GM19452 (cell line): ENCODE measurements at regions not wholly inside any gene's neighbourhood (a gene's known extent, or its start where the extent isn't known, plus 50 kb on each side); places are given as distances from the start of the nearest gene placed in this dataset.

Experiments
- ATAC-seq: cut with Tn5 transposase; IDR thresholded peaks from one replicate; pipeline ENCODE4 v1.9.1; 2021; ENCODE audit not compliant: unreplicated experiment

GRCh38 chr12:125738211-125738610, 673.0 kb downstream of the AACS start:
- no peak for ATAC-seq

- no peak for ATAC-seq
These were observed 677.2 kb downstream of the AACS start for GRCh38 chr12:125742413-125742812.

GRCh38 chr12:125744201-125744600, 679.0 kb downstream of the AACS start:
- ATAC-seq = no peak

- ATAC-seq = no peak
These were observed 690.3 kb downstream of the AACS start for GRCh38 chr12:125755512-125755911.

GRCh38 chr12:125766091-125766490, 700.9 kb downstream of the AACS start:
- no peak for ATAC-seq

GRCh38 chr12:125772403-125772802, 707.2 kb downstream of the AACS start:
- no peak for ATAC-seq

DNA sequence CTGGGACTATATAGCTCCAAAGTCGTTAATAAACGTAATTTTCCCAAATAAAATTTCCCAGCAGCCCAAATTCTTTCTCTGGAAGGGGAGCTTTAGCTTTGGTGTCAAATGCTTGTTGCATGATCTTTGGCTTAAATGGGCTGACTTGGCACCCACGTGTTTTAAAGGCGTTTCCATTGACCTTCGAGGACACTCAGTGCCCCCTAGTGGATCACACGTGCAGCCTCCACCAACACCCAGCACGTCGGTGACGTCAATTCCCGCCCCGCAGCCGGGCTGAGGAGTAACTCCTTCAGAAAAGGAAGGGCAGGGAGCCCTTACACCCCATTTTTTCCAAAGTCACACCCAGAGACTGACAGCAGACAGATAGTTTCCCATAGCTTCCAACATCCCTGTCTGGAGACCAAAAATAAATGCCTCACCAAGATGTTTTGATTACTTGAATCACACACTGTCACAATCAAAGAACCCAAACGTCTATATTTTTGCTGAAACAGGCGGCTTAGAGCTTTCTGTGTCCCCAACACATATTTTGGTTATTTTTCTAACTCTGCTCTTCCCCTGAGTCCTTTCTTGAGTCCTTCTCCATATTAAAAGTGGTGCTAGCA, 707.9 kb downstream of the AACS start:
- ATAC-seq = no peak

DNA sequence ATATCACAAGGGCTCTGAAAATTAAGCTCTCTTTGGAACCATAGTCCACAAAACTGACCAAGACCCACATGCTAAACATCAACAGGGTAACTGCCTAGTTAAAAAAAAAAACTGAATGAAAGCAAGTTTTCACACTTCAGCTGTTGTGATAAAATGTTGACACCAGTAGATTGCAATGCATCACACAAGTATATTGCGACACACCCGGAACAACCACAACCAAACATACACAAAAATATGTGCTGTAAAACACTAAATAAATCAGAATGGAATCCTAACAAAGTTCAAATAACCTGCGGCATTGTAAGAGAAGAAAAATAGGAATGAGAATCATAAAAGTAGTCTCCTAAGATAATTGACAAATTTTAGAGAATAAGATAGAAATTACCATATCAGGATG, 710.3 kb downstream of the AACS start:
- no peak for ATAC-seq

- no peak for ATAC-seq
These were observed 711.0 kb downstream of the AACS start for GRCh38 chr12:125776212-125776611.

- ATAC-seq = no peak
These were observed 720.9 kb downstream of the AACS start for GRCh38 chr12:125786143-125786542.

DNA sequence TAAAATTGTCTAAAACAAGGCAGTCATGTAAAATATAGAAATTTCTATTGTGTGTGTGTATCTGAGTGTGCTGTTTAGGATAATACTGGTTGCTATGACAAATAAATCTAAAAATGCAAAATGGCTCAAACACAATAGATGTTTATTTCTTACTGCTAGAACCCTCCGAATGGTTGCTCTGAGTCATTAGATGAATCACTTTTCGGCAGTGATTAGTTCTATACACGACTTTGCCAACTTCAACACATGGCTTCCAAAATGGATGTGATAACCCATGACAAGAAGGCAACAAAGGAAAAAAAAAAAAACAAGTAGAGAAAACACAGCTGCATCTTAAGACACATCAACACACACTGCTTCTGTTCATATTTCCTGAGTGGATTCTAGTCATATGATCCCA, 729.2 kb downstream of the AACS start:
- ATAC-seq = no peak

DNA sequence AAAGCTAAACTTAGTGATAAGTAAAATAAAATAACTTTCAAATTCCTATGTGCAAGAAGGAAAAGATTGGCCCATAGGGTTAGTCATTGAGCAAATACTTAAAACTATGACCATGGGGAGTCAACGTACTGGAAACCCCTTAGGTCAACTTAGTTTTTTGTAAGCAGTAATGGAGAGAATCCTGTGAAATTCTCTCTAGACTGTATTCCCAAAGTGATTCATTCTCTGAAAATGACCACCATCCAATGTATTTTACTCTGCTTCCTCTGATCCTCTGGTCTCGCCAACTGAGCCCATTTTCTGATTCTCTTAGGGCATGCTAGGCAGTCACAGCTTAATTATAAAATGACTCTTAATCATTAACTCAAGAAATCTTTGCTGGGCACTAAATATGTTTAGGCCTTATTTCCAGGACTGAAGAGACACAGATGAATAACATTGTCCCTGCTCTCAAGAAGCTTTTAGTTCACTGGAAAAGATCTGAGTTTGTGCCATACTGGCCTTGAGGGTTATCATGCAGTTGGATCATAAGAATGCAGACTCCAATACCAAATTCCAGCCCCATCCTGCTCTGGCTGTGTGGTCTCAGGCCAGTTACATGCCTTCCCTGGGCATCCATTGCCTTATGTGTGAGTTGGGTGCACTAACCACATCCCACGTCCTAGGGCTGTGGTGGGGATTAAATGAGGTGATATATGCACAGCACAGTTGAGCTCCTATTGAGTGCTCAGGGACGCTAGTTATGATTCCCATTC, 732.4 kb downstream of the AACS start:
- no peak for ATAC-seq

DNA sequence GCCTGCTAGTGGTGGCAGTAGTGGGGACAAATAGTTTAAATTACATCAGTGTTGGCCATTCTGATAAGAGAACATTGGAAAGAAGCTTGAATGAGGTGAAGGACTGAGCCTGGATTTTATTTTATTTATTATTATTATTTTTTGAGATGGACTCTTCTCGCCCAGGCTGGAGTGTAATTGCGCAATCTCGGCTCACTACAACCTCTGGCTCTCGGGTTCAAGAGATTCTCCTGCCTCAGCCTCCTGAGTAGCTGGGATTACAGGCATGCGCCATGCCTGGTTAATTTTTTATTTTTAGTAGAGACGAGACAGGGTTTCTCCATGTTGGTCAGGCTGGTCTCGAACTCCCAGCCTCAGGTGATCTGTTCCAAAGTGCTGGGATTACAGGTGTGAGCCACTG, 739.4 kb downstream of the AACS start:
- no peak for ATAC-seq

- ATAC-seq = no peak
These were observed 759.0 kb downstream of the AACS start for GRCh38 chr12:125824276-125824675.

GRCh38 chr12:125835852-125836251, 770.6 kb downstream of the AACS start:
- ATAC-seq = no peak

- ATAC-seq = no peak
These were observed 771.4 kb downstream of the AACS start for GRCh38 chr12:125836647-125837046.

GRCh38 chr12:125841332-125841731, 776.1 kb downstream of the AACS start:
- no peak for ATAC-seq

GRCh38 chr12:125852116-125852515, 786.9 kb downstream of the AACS start:
- no peak for ATAC-seq

DNA sequence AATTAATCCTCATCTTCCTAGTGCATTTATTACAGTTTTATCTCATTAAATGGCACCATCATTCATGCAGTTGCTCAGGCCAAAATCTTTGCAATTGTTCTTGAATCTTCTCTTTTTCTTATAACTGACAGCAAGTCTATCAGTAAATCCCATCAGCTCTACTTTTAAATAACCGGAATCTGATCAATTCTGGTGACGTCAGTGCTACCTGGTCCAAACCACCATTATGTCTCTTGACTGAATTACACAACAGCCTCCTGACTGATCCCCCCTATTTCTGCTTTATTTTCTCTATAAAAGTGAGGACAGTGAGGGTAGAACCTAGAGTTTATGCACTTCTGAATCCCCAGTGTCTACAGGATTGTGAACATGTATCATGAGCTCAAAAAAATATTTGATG, 787.4 kb downstream of the AACS start:
- no peak for ATAC-seq

DNA sequence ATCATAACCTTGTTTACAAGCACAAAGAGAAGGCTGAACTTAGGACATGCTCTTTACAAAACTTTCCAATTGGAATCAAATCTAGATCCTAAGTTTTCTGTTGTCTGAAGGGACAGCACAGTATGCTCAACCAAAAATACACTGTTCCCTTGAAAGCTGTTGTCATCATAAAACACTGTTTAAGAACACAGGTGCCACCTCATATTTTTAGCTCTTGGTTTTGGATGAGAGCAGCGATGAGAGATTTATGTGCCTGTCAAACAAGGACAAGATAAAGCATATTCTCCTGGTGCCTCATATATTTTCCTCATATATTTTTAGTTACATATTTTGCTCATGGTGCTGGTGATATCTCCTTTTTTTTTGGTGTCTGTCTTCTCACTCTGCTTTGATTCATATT, 788.4 kb downstream of the AACS start:
- ATAC-seq = no peak

- no peak for ATAC-seq
These were observed 791.1 kb downstream of the AACS start for GRCh38 chr12:125856366-125856765.

- ATAC-seq = no peak
These were observed 791.7 kb downstream of the AACS start for GRCh38 chr12:125856896-125857295.
